Testis (tissue), 2 donors: ENCODE measurements at regions not wholly inside any gene's neighbourhood (a gene's known extent, or its start where the extent isn't known, plus 50 kb on each side); places are given as distances from the start of the nearest gene placed in this dataset.

ENCODE experiments used
- POLR2A ChIP-seq: fragments of 450-650 bp; IDR thresholded peaks from one replicate; pipeline ENCODE4 v1.6.1; 2017; ENCODE audit warnings: antibody characterized with exemption, mild to moderate bottlenecking, moderate library complexity
- TF ChIP-seq, protein P1 (sequence below), 3 experiments: fragments of 450-650 bp in 2 of 3; fragments of 200-600 bp in 1 of 3; sonication (generic) in 1 of 3; IDR thresholded peaks; one replicate each; pipeline ENCODE4 v1.5.1; 2016 to 2019; ENCODE audit warnings: antibody characterized with exemption in 3 of 3, mild to moderate bottlenecking in 2 of 3, moderate library complexity in 1 of 3

DNA sequence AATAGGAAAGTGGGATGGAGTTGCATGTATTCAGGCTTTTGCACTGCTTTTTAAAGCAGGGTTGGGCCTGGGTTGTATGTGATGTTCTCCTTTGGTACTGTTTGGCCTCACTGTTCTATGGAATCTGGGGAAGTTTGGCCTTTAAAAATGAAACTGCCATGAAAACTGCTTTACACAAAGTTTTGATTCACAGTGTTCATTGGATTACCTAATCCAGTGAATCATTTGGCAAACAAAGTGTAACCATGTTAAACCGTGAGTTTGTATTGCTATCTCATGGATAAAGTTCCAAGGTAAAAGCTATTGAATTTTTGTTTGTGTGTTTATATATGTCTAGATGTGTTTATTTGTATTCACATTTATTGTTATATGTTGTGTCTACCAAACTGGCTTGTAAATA is 1658.6 kb downstream of the OLFM4 start:
- no peak for TF ChIP-seq POLR2A
- TF ChIP-seq, protein P1, sequence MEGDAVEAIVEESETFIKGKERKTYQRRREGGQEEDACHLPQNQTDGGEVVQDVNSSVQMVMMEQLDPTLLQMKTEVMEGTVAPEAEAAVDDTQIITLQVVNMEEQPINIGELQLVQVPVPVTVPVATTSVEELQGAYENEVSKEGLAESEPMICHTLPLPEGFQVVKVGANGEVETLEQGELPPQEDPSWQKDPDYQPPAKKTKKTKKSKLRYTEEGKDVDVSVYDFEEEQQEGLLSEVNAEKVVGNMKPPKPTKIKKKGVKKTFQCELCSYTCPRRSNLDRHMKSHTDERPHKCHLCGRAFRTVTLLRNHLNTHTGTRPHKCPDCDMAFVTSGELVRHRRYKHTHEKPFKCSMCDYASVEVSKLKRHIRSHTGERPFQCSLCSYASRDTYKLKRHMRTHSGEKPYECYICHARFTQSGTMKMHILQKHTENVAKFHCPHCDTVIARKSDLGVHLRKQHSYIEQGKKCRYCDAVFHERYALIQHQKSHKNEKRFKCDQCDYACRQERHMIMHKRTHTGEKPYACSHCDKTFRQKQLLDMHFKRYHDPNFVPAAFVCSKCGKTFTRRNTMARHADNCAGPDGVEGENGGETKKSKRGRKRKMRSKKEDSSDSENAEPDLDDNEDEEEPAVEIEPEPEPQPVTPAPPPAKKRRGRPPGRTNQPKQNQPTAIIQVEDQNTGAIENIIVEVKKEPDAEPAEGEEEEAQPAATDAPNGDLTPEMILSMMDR (IDR thresholded peaks at IDR 0.05): no peak
